SIG-M5 treated with dmso at 0.1 percent for 504 hours (cell line): ENCODE measurements at regions not wholly inside any gene's neighbourhood (a gene's known extent, or its start where the extent isn't known, plus 50 kb on each side); places are given as distances from the start of the nearest gene placed in this dataset.
A peak's percentile ranks its signal among the peaks of the same experiment; 100 is the strongest.

Experiments used
- DNase-seq: peaks from one replicate; lab custom pipeline; 2025; ENCODE audit not compliant: unreplicated experiment; lab: John Stamatoyannopoulos, UW

GRCh38 chr12:90167518-90168208 is 459.0 kb upstream of the ATP2B1 start:
- no peak for DNase-seq

GRCh38 chr12:90166671-90167070 is 458.0 kb upstream of the ATP2B1 start:
- DNase-seq: no peak

GRCh38 chr12:90166012-90166411 is 457.4 kb upstream of the ATP2B1 start:
- DNase-seq: no peak

- DNase-seq: no peak
These were observed 455.3 kb upstream of the ATP2B1 start for GRCh38 chr12:90163975-90164374.

GRCh38 chr12:90153827-90154226 is 445.2 kb upstream of the ATP2B1 start:
- no peak for DNase-seq

- no peak for DNase-seq
These were observed 444.4 kb upstream of the ATP2B1 start for GRCh38 chr12:90152897-90153624.

GRCh38 chr12:90151491-90152015 is 442.9 kb upstream of the ATP2B1 start:
- no peak for DNase-seq

- no peak for DNase-seq
These were observed 440.8 kb upstream of the ATP2B1 start for GRCh38 chr12:90149453-90149852.

- DNase-seq: no peak
These were observed 420.9 kb upstream of the ATP2B1 start for GRCh38 chr12:90129366-90130030.

- DNase-seq: no peak
These were observed 419.9 kb upstream of the ATP2B1 start for GRCh38 chr12:90128526-90128925.

- DNase-seq: no peak
These were observed 417.5 kb upstream of the ATP2B1 start for GRCh38 chr12:90126125-90126524.

- no peak for DNase-seq
These were observed 416.3 kb upstream of the ATP2B1 start for GRCh38 chr12:90124914-90125313.

- DNase-seq: peak; percentile 21
These were observed 415.7 kb upstream of the ATP2B1 start for GRCh38 chr12:90124289-90124688.

GRCh38 chr12:90122681-90123080 is 414.0 kb upstream of the ATP2B1 start:
- no peak for DNase-seq

GRCh38 chr12:90120627-90121026 is 412.0 kb upstream of the ATP2B1 start:
- DNase-seq: no peak

GRCh38 chr12:90112666-90113065 is 404.0 kb upstream of the ATP2B1 start:
- no peak for DNase-seq

GRCh38 chr12:90111791-90112580 is 403.3 kb upstream of the ATP2B1 start:
- DNase-seq: no peak

- no peak for DNase-seq
These were observed 397.9 kb upstream of the ATP2B1 start for GRCh38 chr12:90106568-90106967.

GRCh38 chr12:90102957-90103652 is 394.5 kb upstream of the ATP2B1 start:
- DNase-seq: peak; percentile 53

- no peak for DNase-seq
These were observed 391.9 kb upstream of the ATP2B1 start for GRCh38 chr12:90100579-90100978.
